ENCODE measurements at regions not wholly inside any gene's neighbourhood (a gene's known extent, or its start where the extent isn't known, plus 50 kb on each side); places are given as distances from the start of the nearest gene placed in this dataset.
"Not testable (repeated sequence)": the region's sequence is repeated elsewhere in the genome, so short reads cannot be mapped to it uniquely, and the experiment has no call there.

- Histone ChIP-seq H3K9ac (replicated peaks; ENCODE audit: extremely low read depth, insufficient read depth, low read length) (no peak overlapping the region), H3K4me2 (ENCODE audit: insufficient read depth, low read length) (no peak overlapping the region), H4K20me1 (replicated peaks; ENCODE audit: control insufficient read depth, extremely low read depth, insufficient read depth, low read length) (no peaks in the 10 kb centered on the region), H3K4me3 (replicated peaks in 1 of 3; ENCODE audit: insufficient read depth in 1 of 3, low read depth in 1 of 3, low read length in 3 of 3) (no peak overlapping the region), H2AFZ (ENCODE audit: low read depth, low read length) (no peak overlapping the region), H3K27ac (ENCODE audit: insufficient read depth, low read depth, low read length) (no peak overlapping the region), H3K9me1 (replicated peaks; ENCODE audit: control insufficient read depth, extremely low read depth, insufficient read depth, low read length) (no peaks in the 10 kb centered on the region), H3K4me1 (ENCODE audit: control insufficient read depth, extremely low read depth, insufficient read depth, low read length) (no peaks in the 10 kb centered on the region), H3K27me3 (ENCODE audit: control insufficient read depth in 2 of 2, insufficient read depth in 2 of 2, low read length in 2 of 2) (peaks cover 4 to 6% of the 10 kb centered on the region in 2 experiments), H3K79me2 (ENCODE audit: control insufficient read depth, insufficient read depth, low read length) (no peaks in the 10 kb centered on the region), H3K9me3 (replicated peaks; ENCODE audit: control insufficient read depth, insufficient read depth, low read length) (no peaks in the 10 kb centered on the region), H3K36me3 (ENCODE audit: control insufficient read depth in 2 of 2, extremely low read depth in 1 of 2, insufficient read depth in 2 of 2, low read length in 2 of 2) (no peaks in the 10 kb centered on the region)
- FAIRE-seq (no peak), DNase-seq (ENCODE audit: low read depth, low spot score) (no peak)
- POLR2A ChIA-PET = no interaction called here
- TF ChIP-seq POLR2A (IDR thresholded peaks at IDR 0.05; ENCODE audit: low read depth, low read length) = no peak
- TF ChIP-seq MAX (IDR thresholded peaks at IDR 0.05; ENCODE audit: insufficient read depth, insufficient read length) = no peak
- no peak for TF ChIP-seq FOS (IDR thresholded peaks at IDR 0.05; ENCODE audit: borderline replicate concordance, insufficient read depth, low read length)
- no peak for TF ChIP-seq POLR2AphosphoS5 (IDR thresholded peaks at IDR 0.05; ENCODE audit: insufficient read depth, low read depth, low read length)
- no peak for TF ChIP-seq GATA2 (IDR thresholded peaks at IDR 0.05; ENCODE audit: insufficient read depth, insufficient read length, low read depth, low read length)
- TF ChIP-seq CTCF (IDR thresholded peaks at IDR 0.05; ENCODE audit: extremely low read depth in 1 of 2, insufficient read depth in 1 of 2, low read depth in 1 of 2, low read length in 2 of 2) = no peak
- no peak for TF ChIP-seq JUN (IDR thresholded peaks at IDR 0.05; ENCODE audit: borderline replicate concordance, insufficient read depth, insufficient read length, low read depth)
- no peak for TF ChIP-seq MYC (IDR thresholded peaks at IDR 0.05; ENCODE audit: low read depth, low read length)
- no peak for TF ChIP-seq EZH2 (IDR thresholded peaks at IDR 0.05; ENCODE audit: borderline replicate concordance, low read depth, low read length, severe bottlenecking)
- dilution Hi-C loops (cut with MboI; ENCODE audit: extremely low pct_ligation_motif_present, low sequenced_read_pairs) (no loop called here), intact Hi-C loops (cut with micrococcal nuclease) (no loop called here)
- no TSS peak for BruUV-seq (replicated peaks)
- CTCF ChIA-PET = no interaction called here
Observed at GRCh38 chr5:33209252-33209651, 231.5 kb upstream of the TARS1 start.

- H3K79me2 ChIP-seq (ENCODE audit: control insufficient read depth, insufficient read depth, low read length); H3K36me3 ChIP-seq (ENCODE audit: control insufficient read depth in 2 of 2, extremely low read depth in 1 of 2, insufficient read depth in 2 of 2, low read length in 2 of 2); H3K9me1 ChIP-seq (replicated peaks; ENCODE audit: control insufficient read depth, extremely low read depth, insufficient read depth, low read length); H3K9me3 ChIP-seq (replicated peaks; ENCODE audit: control insufficient read depth, insufficient read depth, low read length); POLR2A ChIA-PET; DNase-seq (ENCODE audit: low read depth, low spot score); H3K27ac ChIP-seq (ENCODE audit: insufficient read depth, low read depth, low read length); H4K20me1 ChIP-seq (replicated peaks; ENCODE audit: control insufficient read depth, extremely low read depth, insufficient read depth, low read length); intact Hi-C loops (cut with micrococcal nuclease); H3K4me1 ChIP-seq (ENCODE audit: control insufficient read depth, extremely low read depth, insufficient read depth, low read length); BruUV-seq (replicated peaks); H2AFZ ChIP-seq (ENCODE audit: low read depth, low read length); H3K27me3 ChIP-seq (ENCODE audit: control insufficient read depth in 2 of 2, insufficient read depth in 2 of 2, low read length in 2 of 2); H3K4me2 ChIP-seq (ENCODE audit: insufficient read depth, low read length); H3K4me3 ChIP-seq (replicated peaks in 1 of 3; ENCODE audit: insufficient read depth in 1 of 3, low read depth in 1 of 3, low read length in 3 of 3); H3K9ac ChIP-seq (replicated peaks; ENCODE audit: extremely low read depth, insufficient read depth, low read length); dilution Hi-C loops (cut with MboI; ENCODE audit: extremely low pct_ligation_motif_present, low sequenced_read_pairs); FAIRE-seq: not testable (repeated sequence)
- CTCF ChIA-PET = interaction anchor here (0.6 to 0.9 kb wide), 2 partner anchors 12 to 330 kb away, joined by 3 read pairs; no protein-coding TSS in a partner anchor
Observed at GRCh38 chr5:33210221-33210620, 230.5 kb upstream of the TARS1 start.

Data from endothelial cell of umbilical vein (primary cell).